Progenitor cell of endocrine pancreas (in vitro differentiated cells): ENCODE measurements at regions not wholly inside any gene's neighbourhood (a gene's known extent, or its start where the extent isn't known, plus 50 kb on each side); places are given as distances from the start of the nearest gene placed in this dataset.

Experiments used
- DNase-seq: peaks from one replicate; pipeline ENCODE4 v3.0.0; 2021; ENCODE audit warnings: low spot score; ENCODE audit not compliant: unreplicated experiment
- H3K27ac Mint-ChIP-seq: 2 replicates; pipeline ENCODE4 v1.8.0; 2021; ENCODE audit warnings: mild to moderate bottlenecking, moderate library complexity, mixed read lengths
- H3K27me3 Mint-ChIP-seq: 2 replicates; pipeline ENCODE4 v1.8.0; 2021; ENCODE audit warnings: mixed read lengths
- H3K36me3 Mint-ChIP-seq: 2 replicates; pipeline ENCODE4 v1.8.0; 2022; ENCODE audit warnings: mixed read lengths; ENCODE audit not compliant: insufficient read depth
- H3K4me1 Mint-ChIP-seq: 2 replicates; pipeline ENCODE4 v1.8.0; 2021; ENCODE audit warnings: low read depth, mixed read lengths
- H3K4me3 Mint-ChIP-seq: 2 replicates; pipeline ENCODE4 v1.8.0; 2021; ENCODE audit warnings: low read depth, mild to moderate bottlenecking, moderate library complexity, mixed read lengths
- H3K9me3 Mint-ChIP-seq: 2 replicates; pipeline ENCODE4 v1.8.0; 2021; ENCODE audit warnings: low read depth, mixed read lengths
- TF ChIP-seq, protein P1 (sequence below): fragments of 200-600 bp; sonication (generic); IDR thresholded peaks from one replicate; pipeline ENCODE4 v1.5.0; 2021; ENCODE audit warnings: antibody characterized with exemption, mild to moderate bottlenecking; ENCODE audit not compliant: unreplicated experiment

DNA sequence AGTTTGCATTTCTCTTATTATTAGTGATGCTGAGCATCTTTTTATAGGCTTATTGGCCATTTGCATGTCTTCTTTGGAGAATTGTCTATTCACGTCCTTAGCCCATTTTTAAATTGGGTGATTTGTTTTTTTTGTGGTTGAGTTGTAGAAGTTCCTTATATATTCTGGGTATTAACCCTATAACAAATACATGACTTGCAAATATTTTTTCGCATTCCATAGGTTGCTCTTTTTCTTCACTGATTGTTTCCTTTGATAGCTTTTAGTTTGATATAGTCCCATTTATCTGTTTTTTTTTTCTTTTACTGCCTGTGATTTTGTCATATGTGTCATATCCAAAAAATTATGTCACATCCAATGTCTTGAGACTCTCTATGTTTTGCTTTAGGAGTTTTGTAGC lies 243.6 kb downstream of the GPD2 start:
- no peaks in the 10 kb centered on the region for H3K36me3 Mint-ChIP-seq

DNA sequence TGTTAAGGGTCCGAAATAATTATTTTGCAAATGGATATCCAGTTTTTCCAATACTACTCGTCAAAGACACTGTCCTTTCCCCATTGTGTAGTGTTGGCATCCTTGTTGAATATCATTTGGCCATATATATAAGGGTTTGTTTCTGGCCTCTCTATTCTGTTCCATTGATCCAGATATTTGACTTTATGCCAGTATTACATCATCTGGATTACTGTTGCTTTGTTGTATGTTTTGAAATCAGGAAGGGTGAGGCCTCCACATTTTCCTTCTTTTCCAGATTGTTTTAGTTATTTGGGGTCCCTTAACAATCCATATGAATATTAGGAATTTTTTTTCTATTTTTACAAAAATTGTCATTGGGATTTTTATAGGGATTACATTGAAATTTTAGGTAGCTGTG lies 244.1 kb downstream of the GPD2 start:
- Mint-ChIP-seq H3K27ac (no peak overlapping the region), H3K4me1 (peaks cover 10% of the 10 kb centered on the region)
- TF ChIP-seq, protein P1, sequence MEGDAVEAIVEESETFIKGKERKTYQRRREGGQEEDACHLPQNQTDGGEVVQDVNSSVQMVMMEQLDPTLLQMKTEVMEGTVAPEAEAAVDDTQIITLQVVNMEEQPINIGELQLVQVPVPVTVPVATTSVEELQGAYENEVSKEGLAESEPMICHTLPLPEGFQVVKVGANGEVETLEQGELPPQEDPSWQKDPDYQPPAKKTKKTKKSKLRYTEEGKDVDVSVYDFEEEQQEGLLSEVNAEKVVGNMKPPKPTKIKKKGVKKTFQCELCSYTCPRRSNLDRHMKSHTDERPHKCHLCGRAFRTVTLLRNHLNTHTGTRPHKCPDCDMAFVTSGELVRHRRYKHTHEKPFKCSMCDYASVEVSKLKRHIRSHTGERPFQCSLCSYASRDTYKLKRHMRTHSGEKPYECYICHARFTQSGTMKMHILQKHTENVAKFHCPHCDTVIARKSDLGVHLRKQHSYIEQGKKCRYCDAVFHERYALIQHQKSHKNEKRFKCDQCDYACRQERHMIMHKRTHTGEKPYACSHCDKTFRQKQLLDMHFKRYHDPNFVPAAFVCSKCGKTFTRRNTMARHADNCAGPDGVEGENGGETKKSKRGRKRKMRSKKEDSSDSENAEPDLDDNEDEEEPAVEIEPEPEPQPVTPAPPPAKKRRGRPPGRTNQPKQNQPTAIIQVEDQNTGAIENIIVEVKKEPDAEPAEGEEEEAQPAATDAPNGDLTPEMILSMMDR: no peak

More for the DNA sequence above, 243.6 kb downstream of the GPD2 start:
- no peak for DNase-seq
- no peak overlapping the region for H3K4me3 Mint-ChIP-seq
- H3K27me3 Mint-ChIP-seq: no peaks in the 10 kb centered on the region
- H3K9me3 Mint-ChIP-seq: no peaks in the 10 kb centered on the region
- no peak overlapping the region for H3K27ac Mint-ChIP-seq
- TF ChIP-seq, protein P1: no peak
- peaks cover 8% of the 10 kb centered on the region for H3K4me1 Mint-ChIP-seq

DNA sequence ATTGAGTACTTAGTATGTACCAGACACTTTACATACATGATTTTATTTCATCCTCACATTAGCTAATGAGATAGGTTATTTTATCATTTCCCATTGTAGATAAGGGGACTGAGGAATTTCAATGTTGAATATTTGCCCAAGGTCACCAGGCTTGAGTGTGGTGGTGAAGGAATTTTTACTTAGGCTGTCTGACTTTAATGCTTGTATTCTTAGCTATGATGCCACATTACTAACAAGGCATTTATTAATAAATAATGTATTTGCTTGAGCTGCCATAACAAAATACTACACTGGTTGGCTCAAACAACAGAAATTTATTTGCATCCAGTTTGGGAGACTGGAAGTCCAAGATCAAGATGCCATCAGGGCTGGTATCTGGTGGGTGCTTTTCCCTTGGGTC lies 250.9 kb downstream of the GPD2 start:
- TF ChIP-seq, protein P1: no peak
- no peak overlapping the region for H3K4me3 Mint-ChIP-seq
- H3K27me3 Mint-ChIP-seq: peaks cover 7% of the 10 kb centered on the region
- peaks cover 9% of the 10 kb centered on the region for H3K4me1 Mint-ChIP-seq
- DNase-seq: no peak
- peaks cover 4% of the 10 kb centered on the region for H3K9me3 Mint-ChIP-seq
- no peak overlapping the region for H3K27ac Mint-ChIP-seq
- no peaks in the 10 kb centered on the region for H3K36me3 Mint-ChIP-seq

More for the DNA sequence above, 244.1 kb downstream of the GPD2 start:
- Mint-ChIP-seq H3K4me3 (no peak overlapping the region), H3K27me3 (no peaks in the 10 kb centered on the region), H3K9me3 (no peaks in the 10 kb centered on the region), H3K36me3 (no peaks in the 10 kb centered on the region)
- DNase-seq: no peak

DNA sequence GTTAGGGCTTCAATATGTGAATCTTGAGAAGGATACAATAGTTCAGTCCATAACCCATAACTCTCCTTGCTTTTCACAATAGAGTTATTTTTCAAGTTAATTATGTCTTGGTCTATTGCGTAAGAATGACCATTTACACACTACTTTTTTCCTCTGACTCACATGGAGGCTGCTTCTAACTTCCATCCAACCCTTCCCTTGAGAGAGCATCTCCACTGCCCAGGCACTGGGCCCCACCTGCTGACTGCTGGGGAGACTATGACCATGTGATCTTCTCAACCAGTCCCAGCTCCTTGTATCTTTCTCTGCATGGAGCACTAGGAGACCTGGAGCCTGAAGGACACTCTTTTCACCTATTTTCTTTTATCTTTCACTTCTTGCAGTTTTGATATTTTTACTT lies 251.5 kb downstream of the GPD2 start:
- peaks cover 7% of the 10 kb centered on the region for H3K27me3 Mint-ChIP-seq
- H3K36me3 Mint-ChIP-seq: no peaks in the 10 kb centered on the region
- no peak for DNase-seq
- peaks cover 5% of the 10 kb centered on the region for H3K4me1 Mint-ChIP-seq
- TF ChIP-seq, protein P1: no peak
- peaks cover 4% of the 10 kb centered on the region for H3K9me3 Mint-ChIP-seq
- no peak overlapping the region for H3K27ac Mint-ChIP-seq
- H3K4me3 Mint-ChIP-seq: no peak overlapping the region

DNA sequence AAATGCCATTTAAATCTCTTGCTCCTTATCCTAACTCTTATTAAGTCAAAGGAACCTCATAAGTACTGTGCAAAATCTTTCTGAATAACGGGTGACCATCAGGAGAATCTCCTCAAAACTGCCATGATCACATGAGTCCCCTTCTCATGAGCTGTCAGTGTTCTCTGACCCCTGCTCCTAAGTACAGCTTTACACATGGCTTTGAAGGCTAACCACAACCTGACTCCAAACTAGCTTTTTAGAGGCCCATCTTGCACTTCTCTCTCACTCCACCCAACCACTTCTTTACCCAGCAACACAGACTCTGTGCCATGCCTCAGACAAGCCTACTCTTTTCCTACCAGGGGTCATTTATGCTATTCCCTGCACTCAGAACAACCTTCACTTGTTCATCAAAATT lies 253.8 kb downstream of the GPD2 start:
- no peak overlapping the region for H3K4me3 Mint-ChIP-seq

More for the DNA sequence above, 253.8 kb downstream of the GPD2 start:
- TF ChIP-seq, protein P1: no peak
- H3K4me1 Mint-ChIP-seq: peaks cover 4% of the 10 kb centered on the region
- H3K9me3 Mint-ChIP-seq: peaks cover 6% of the 10 kb centered on the region
- H3K27me3 Mint-ChIP-seq: peaks cover 7% of the 10 kb centered on the region
- no peak overlapping the region for H3K27ac Mint-ChIP-seq
- DNase-seq: no peak
- no peaks in the 10 kb centered on the region for H3K36me3 Mint-ChIP-seq
